Panc1 (cell line): ENCODE measurements at regions not wholly inside any gene's neighbourhood (a gene's known extent, or its start where the extent isn't known, plus 50 kb on each side); places are given as distances from the start of the nearest gene placed in this dataset.

Experiments used
- ATAC-seq: fragments of 200-7000 bp; cut with Tn5 transposase; 2 replicates; pipeline ENCODE4 v1.9.1; 2020; ENCODE audit warnings: mild to moderate bottlenecking, moderate library complexity
- BruUV-seq: library from RNA; stranded (reverse); fragments of 400-500 nt; replicated peaks from 2 replicates; lab custom pipeline; 2021; lab: Mats Ljungman, UMichigan
- CTCF ChIA-PET: fragments of 300-600 bp; sonication (Branson Sonifier 250); formaldehyde crosslinking; loops from one replicate; lab custom pipeline; 2022; ENCODE audit warnings: antibody characterized with exemption; lab: Charles Lee
- POLR2A ChIA-PET: fragments of 300-600 bp; sonication (Branson Sonifier 250); formaldehyde crosslinking; loops from one replicate; lab custom pipeline; 2022; ENCODE audit warnings: antibody characterized with exemption; lab: Charles Lee
- DNase-seq: peaks from one replicate; pipeline ENCODE4 v3.0.0-alpha.2; 2010; ENCODE audit warnings: low read depth, low spot score
- H3K27ac ChIP-seq: 2 replicates; pipeline ENCODE4 v1.5.1; 2011; ENCODE audit warnings: mild to moderate bottlenecking, low read length, inconsistent platforms
- H3K27me3 ChIP-seq: fragments of 200-500 bp; sonication (Bioruptor generic); 2 replicates; pipeline ENCODE4 v1.6.0; 2014; ENCODE audit warnings: low read length, inconsistent platforms; ENCODE audit not compliant: control insufficient read depth, insufficient read depth
- H3K36me3 ChIP-seq: fragments of 200-500 bp; sonication (Bioruptor generic); 2 replicates; pipeline ENCODE4 v1.5.1; 2014; ENCODE audit warnings: inconsistent platforms, mild to moderate bottlenecking, low read length, moderate library complexity; ENCODE audit not compliant: control insufficient read depth, insufficient read depth
- H3K4me1 ChIP-seq: 2 replicates; pipeline ENCODE4 v1.5.1; 2011; ENCODE audit warnings: inconsistent platforms, mild to moderate bottlenecking, low read length, moderate library complexity; ENCODE audit not compliant: control insufficient read depth, insufficient read depth
- H3K4me3 ChIP-seq, 2 experiments: 2 replicates each; pipeline ENCODE4 v1.5.1; 2011 to 2012; ENCODE audit warnings: low read depth in 2 of 2, low read length in 2 of 2, mild to moderate bottlenecking in 2 of 2, inconsistent platforms in 1 of 2, moderate library complexity in 1 of 2
- H3K9me3 ChIP-seq: fragments of 200-500 bp; sonication (Bioruptor generic); 2 replicates; pipeline ENCODE4 v1.5.1; 2014; ENCODE audit warnings: low read depth, mild to moderate bottlenecking, inconsistent platforms, low read length, moderate library complexity; ENCODE audit not compliant: control insufficient read depth, insufficient read depth
- CTCF ChIP-seq: fragments of 450-650 bp; IDR thresholded peaks from 2 replicates; pipeline ENCODE4 v1.5.1; 2017; ENCODE audit warnings: mild to moderate bottlenecking
- POLR2AphosphoS5 ChIP-seq: IDR thresholded peaks from 2 replicates; pipeline ENCODE4 v1.6.1; 2012; ENCODE audit warnings: mild to moderate bottlenecking, low read depth, low read length, moderate library complexity
- REST ChIP-seq, 2 experiments: IDR thresholded peaks; 2 replicates each; pipeline ENCODE4 v1.6.1; 2011 to 2012; ENCODE audit warnings: low read depth in 2 of 2, control low read depth in 1 of 2, low read length in 1 of 2, mild to moderate bottlenecking in 1 of 2, moderate library complexity in 1 of 2; ENCODE audit not compliant: insufficient read depth in 1 of 2
- SIN3A ChIP-seq: IDR thresholded peaks from 2 replicates; pipeline ENCODE4 v1.6.1; 2012; ENCODE audit warnings: low read depth, mild to moderate bottlenecking, low read length, moderate library complexity, borderline replicate concordance; ENCODE audit not compliant: insufficient read depth
- TCF7L2 ChIP-seq: IDR thresholded peaks from 2 replicates; pipeline ENCODE4 v1.6.1; 2011; ENCODE audit warnings: mild to moderate bottlenecking, low read depth, low read length, inconsistent platforms
- in situ Hi-C: cut with HindIII; loops from 2 replicates; pipeline ENCODE4 v1.10.0; 2016; ENCODE audit warnings: low sequenced_read_pairs, low pct_unique_long_range_greater_than_20kb
- intact Hi-C: fragments of 100-400 bp; cut with micrococcal nuclease; formaldehyde crosslinking; loops from one replicate; pipeline ENCODE4 v1.10.0; 2022; ENCODE audit not compliant: unreplicated experiment

GRCh38 chr9:7607421-7607820 is 192.2 kb downstream of the DMAC1 start:
- no peak for ATAC-seq
- TF ChIP-seq POLR2AphosphoS5: no peak
- no peak for TF ChIP-seq SIN3A
- no peak for TF ChIP-seq TCF7L2
- no peak for TF ChIP-seq REST (IDR thresholded peaks at IDR 0.05; ENCODE audit: insufficient read depth in 1 of 2, low read depth in 2 of 2, low read length in 1 of 2)
- TF ChIP-seq CTCF: no peak
- intact Hi-C loops: no loop called here

GRCh38 chr9:7606591-7606990 is 193.0 kb downstream of the DMAC1 start:
- BruUV-seq: no TSS peak
- CTCF ChIA-PET: no interaction called here

More at GRCh38 chr9:7607421-7607820, 192.2 kb downstream of the DMAC1 start:
- ChIA-PET CTCF (no interaction called here), POLR2A (no interaction called here)
- Histone ChIP-seq H3K9me3 (no peaks in the 10 kb centered on the region), H3K27me3 (no peaks in the 10 kb centered on the region), H3K27ac (no peak overlapping the region), H3K36me3 (no peaks in the 10 kb centered on the region), H3K4me3 (no peak overlapping the region), H3K4me1 (no peaks in the 10 kb centered on the region)
- no TSS peak for BruUV-seq
- DNase-seq: no peak
- in situ Hi-C loops: no loop called here

More at GRCh38 chr9:7606591-7606990, 193.0 kb downstream of the DMAC1 start:
- Histone ChIP-seq H3K4me3 (no peak overlapping the region), H3K4me1 (no peaks in the 10 kb centered on the region), H3K36me3 (no peaks in the 10 kb centered on the region), H3K9me3 (no peaks in the 10 kb centered on the region), H3K27me3 (no peaks in the 10 kb centered on the region), H3K27ac (no peak overlapping the region)
- POLR2A ChIA-PET: no interaction called here
- no peak for ATAC-seq
- intact Hi-C loops: no loop called here
- in situ Hi-C loops: no loop called here
- no peak for DNase-seq
- TF ChIP-seq REST (IDR thresholded peaks at IDR 0.05; ENCODE audit: insufficient read depth in 1 of 2, low read depth in 2 of 2, low read length in 1 of 2) (no peak), POLR2AphosphoS5 (no peak), TCF7L2 (no peak), SIN3A (no peak), CTCF (no peak)
